Osteoblast (primary cell): ENCODE measurements at regions not wholly inside any gene's neighbourhood (a gene's known extent, or its start where the extent isn't known, plus 50 kb on each side); places are given as distances from the start of the nearest gene placed in this dataset.

Source experiments
- DNase-seq: peaks from one replicate; pipeline ENCODE4 v3.0.0; 2011; ENCODE audit warnings: low spot score, mixed read lengths; ENCODE audit not compliant: insufficient read length; ENCODE audit errors: missing footprints
- H2AFZ ChIP-seq: 2 replicates; pipeline ENCODE4 v1.6.0; 2011; ENCODE audit warnings: mild to moderate bottlenecking, low read length
- H3K27ac ChIP-seq: 2 replicates; pipeline ENCODE4 v1.5.1; 2011; ENCODE audit warnings: mild to moderate bottlenecking, low read depth, low read length, moderate library complexity
- H3K27me3 ChIP-seq: 2 replicates; pipeline ENCODE4 v1.6.0; 2012; ENCODE audit warnings: mild to moderate bottlenecking, control low read depth, inconsistent platforms, low read length, moderate library complexity; ENCODE audit not compliant: insufficient read depth
- H3K36me3 ChIP-seq: 2 replicates; pipeline ENCODE4 v1.5.1; 2011; ENCODE audit warnings: mild to moderate bottlenecking, low read length, control low read depth, moderate library complexity; ENCODE audit not compliant: insufficient read depth
- H3K4me1 ChIP-seq: 2 replicates; pipeline ENCODE4 v1.5.1; 2011; ENCODE audit warnings: mild to moderate bottlenecking, low read length, control low read depth, moderate library complexity; ENCODE audit not compliant: insufficient read depth
- H3K4me2 ChIP-seq: 2 replicates; pipeline ENCODE4 v1.6.0; 2011; ENCODE audit warnings: mild to moderate bottlenecking, low read length; ENCODE audit not compliant: insufficient read depth
- H3K4me3 ChIP-seq: fragments of 200-600 bp; sonication (generic); 3 replicates; pipeline ENCODE4 v1.5.1; 2012; ENCODE audit warnings: mild to moderate bottlenecking, low read length, inconsistent platforms; ENCODE audit not compliant: insufficient read depth
- H3K79me2 ChIP-seq: 2 replicates; pipeline ENCODE4 v1.6.0; 2012; ENCODE audit warnings: mild to moderate bottlenecking, low read length, control low read depth, inconsistent platforms; ENCODE audit not compliant: insufficient read depth
- H3K9me3 ChIP-seq: 2 replicates; pipeline ENCODE4 v1.5.1; 2011; ENCODE audit warnings: low read depth, low read length, control low read depth
- H4K20me1 ChIP-seq: 2 replicates; pipeline ENCODE4 v1.6.0; 2012; ENCODE audit warnings: mild to moderate bottlenecking, low read length, control low read depth; ENCODE audit not compliant: insufficient read depth
- CTCF ChIP-seq: IDR thresholded peaks from 2 replicates; pipeline ENCODE4 v1.5.1; 2011; ENCODE audit warnings: mild to moderate bottlenecking, low read depth, low read length, moderate library complexity; ENCODE audit errors: extremely low read depth

DNA sequence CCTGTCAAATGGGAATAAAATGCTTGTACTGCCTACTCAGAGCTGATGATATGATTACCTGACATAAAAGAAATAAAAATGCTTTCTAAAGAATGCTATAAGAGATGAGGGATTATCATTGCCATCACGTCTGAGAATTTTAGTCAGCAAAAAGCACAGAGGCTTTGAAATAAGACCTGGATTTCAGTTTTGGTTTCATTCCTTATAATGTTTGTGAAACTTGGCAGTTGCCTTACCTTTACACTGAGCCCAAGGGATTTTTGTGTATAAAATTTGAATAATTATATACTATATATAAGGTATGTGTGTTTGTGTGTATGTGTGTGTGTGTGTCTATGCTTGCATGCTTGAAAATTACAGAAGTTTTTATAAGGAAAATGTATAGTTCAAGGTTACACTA lies 634.8 kb upstream of the BCHE start:
- H3K36me3 ChIP-seq: no peaks in the 10 kb centered on the region
- H3K79me2 ChIP-seq: no peaks in the 10 kb centered on the region
- no peaks in the 10 kb centered on the region for H4K20me1 ChIP-seq
- H2AFZ ChIP-seq: no peak overlapping the region
- H3K27ac ChIP-seq: no peak overlapping the region
- TF ChIP-seq CTCF: no peak
- no peaks in the 10 kb centered on the region for H3K27me3 ChIP-seq
- peaks cover 10% of the 10 kb centered on the region for H3K9me3 ChIP-seq
- no peak overlapping the region for H3K4me3 ChIP-seq
- no peaks in the 10 kb centered on the region for H3K4me1 ChIP-seq
- no peak overlapping the region for H3K4me2 ChIP-seq
- DNase-seq: no peak

GRCh38 chr3:166471074-166471767 lies 634.0 kb upstream of the BCHE start:
- H3K27me3 ChIP-seq: no peaks in the 10 kb centered on the region
- peaks cover 10% of the 10 kb centered on the region for H3K9me3 ChIP-seq
- H3K27ac ChIP-seq: no peak overlapping the region
- no peak for DNase-seq
- H3K4me3 ChIP-seq: no peak overlapping the region
- no peaks in the 10 kb centered on the region for H4K20me1 ChIP-seq
- TF ChIP-seq CTCF: no peak
- H3K36me3 ChIP-seq: no peaks in the 10 kb centered on the region
- H3K4me2 ChIP-seq: no peak overlapping the region
- no peak overlapping the region for H2AFZ ChIP-seq
- no peaks in the 10 kb centered on the region for H3K79me2 ChIP-seq
- no peaks in the 10 kb centered on the region for H3K4me1 ChIP-seq

DNA sequence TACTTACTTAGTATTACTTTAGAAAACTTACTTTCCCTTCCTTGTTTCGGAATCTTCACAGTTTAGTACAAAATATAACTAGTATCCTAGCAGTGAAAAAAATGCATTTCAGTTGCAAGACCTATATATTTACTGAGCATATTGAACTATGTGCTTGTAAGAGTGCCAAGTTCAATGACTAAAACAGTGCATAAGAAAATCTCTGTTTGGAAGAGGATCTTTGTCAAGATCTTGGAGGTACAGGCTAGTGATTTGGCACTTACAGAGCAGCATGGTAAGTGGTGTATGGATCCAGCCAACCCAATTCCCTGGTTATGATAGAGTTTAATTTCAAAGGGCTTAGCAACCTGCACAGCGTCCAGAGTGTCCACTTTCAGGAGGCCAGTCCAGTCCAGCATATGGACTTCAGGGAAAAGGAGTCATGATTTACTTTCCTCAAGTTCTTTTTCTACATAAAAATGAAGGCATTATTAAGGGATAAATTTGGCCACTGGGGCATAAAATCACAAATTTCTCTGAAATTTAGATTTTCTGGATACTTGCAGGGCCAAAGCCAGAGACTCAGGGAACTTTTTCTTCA lies 625.8 kb upstream of the BCHE start:
- no peak overlapping the region for H3K4me2 ChIP-seq
- TF ChIP-seq CTCF: no peak
- no peak overlapping the region for H3K27ac ChIP-seq
- no peaks in the 10 kb centered on the region for H4K20me1 ChIP-seq
- H3K27me3 ChIP-seq: no peaks in the 10 kb centered on the region
- H3K4me3 ChIP-seq: no peak overlapping the region
- H3K4me1 ChIP-seq: no peaks in the 10 kb centered on the region
- H3K79me2 ChIP-seq: no peaks in the 10 kb centered on the region
- peaks cover 1% of the 10 kb centered on the region for H3K9me3 ChIP-seq
- no peaks in the 10 kb centered on the region for H3K36me3 ChIP-seq
- no peak for DNase-seq
- no peak overlapping the region for H2AFZ ChIP-seq

DNA sequence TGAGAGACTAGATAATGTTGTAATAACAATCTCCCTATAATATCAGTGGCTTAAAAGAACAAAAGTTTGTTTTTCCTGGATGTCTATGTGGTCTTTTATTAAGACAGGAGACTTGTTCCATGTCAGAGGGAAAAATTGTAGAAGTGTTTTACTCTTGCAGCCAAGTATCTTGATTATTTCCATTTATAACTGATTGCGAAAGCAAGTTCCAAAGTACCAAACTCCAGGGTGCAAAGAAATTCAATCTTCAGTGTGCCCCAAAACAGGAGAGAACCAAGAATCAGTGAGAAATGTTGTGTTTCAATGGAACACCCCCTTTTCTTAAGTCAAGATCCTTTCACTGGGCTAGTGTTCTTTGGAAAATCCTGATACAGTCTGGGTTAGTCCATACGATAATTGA lies 624.4 kb upstream of the BCHE start:
- no peak for TF ChIP-seq CTCF
- Histone ChIP-seq H3K4me3 (no peak overlapping the region), H3K9me3 (peaks cover 1% of the 10 kb centered on the region), H3K79me2 (no peaks in the 10 kb centered on the region), H3K27ac (no peak overlapping the region), H3K4me1 (no peaks in the 10 kb centered on the region), H3K27me3 (no peaks in the 10 kb centered on the region), H3K4me2 (no peak overlapping the region), H2AFZ (no peak overlapping the region), H4K20me1 (no peaks in the 10 kb centered on the region), H3K36me3 (no peaks in the 10 kb centered on the region)
- no peak for DNase-seq
